ENCODE measurements at regions not wholly inside any gene's neighbourhood (a gene's known extent, or its start where the extent isn't known, plus 50 kb on each side); places are given as distances from the start of the nearest gene placed in this dataset.
A peak's percentile ranks its signal among the peaks of the same experiment; 100 is the strongest.

- Histone ChIP-seq H3K9me3 (ENCODE audit: control insufficient read depth, insufficient read depth, low read length) (no peaks in the 10 kb centered on the region), H3K27ac (ENCODE audit: low read depth, low read length) (no peak overlapping the region), H3K4me3 (ENCODE audit: low read depth, low read length) (no peak overlapping the region), H3K27me3 (ENCODE audit: control insufficient read depth, insufficient read depth, low read length) (no peaks in the 10 kb centered on the region), H3K4me1 (ENCODE audit: control insufficient read depth, insufficient read depth, low read length) (no peaks in the 10 kb centered on the region), H3K36me3 (ENCODE audit: control insufficient read depth, insufficient read depth, low read length) (no peaks in the 10 kb centered on the region)
- DNase-seq (ENCODE audit: low read depth in 4 of 6, low spot score in 6 of 6): no peak
- WGBS (ENCODE audit: insufficient coverage): 68% methylated on average over 2 of the region's 3 CpGs
These were observed 297.0 kb upstream of the CLINT1 start for GRCh38 chr5:158155811-158156505.

- no peak overlapping the region for H3K4me3 ChIP-seq (ENCODE audit: low read depth, low read length)
- no peaks in the 10 kb centered on the region for H3K4me1 ChIP-seq (ENCODE audit: control insufficient read depth, insufficient read depth, low read length)
- H3K9me3 ChIP-seq (ENCODE audit: control insufficient read depth, insufficient read depth, low read length): no peaks in the 10 kb centered on the region
- DNase-seq (ENCODE audit: low read depth in 4 of 6, low spot score in 6 of 6): no peak
- 80% methylated on average over 1 of the region's 4 CpGs for WGBS (ENCODE audit: insufficient coverage)
- no peaks in the 10 kb centered on the region for H3K27me3 ChIP-seq (ENCODE audit: control insufficient read depth, insufficient read depth, low read length)
- no peaks in the 10 kb centered on the region for H3K36me3 ChIP-seq (ENCODE audit: control insufficient read depth, insufficient read depth, low read length)
- H3K27ac ChIP-seq (ENCODE audit: low read depth, low read length): no peak overlapping the region
These were observed 296.1 kb upstream of the CLINT1 start for GRCh38 chr5:158155067-158155466.

GRCh38 chr5:158154226-158155005 is 295.5 kb upstream of the CLINT1 start:
- 67% methylated on average over 1 of the region's 3 CpGs for WGBS (ENCODE audit: insufficient coverage)
- Histone ChIP-seq H3K36me3 (ENCODE audit: control insufficient read depth, insufficient read depth, low read length) (no peaks in the 10 kb centered on the region), H3K4me1 (ENCODE audit: control insufficient read depth, insufficient read depth, low read length) (no peaks in the 10 kb centered on the region), H3K27me3 (ENCODE audit: control insufficient read depth, insufficient read depth, low read length) (no peaks in the 10 kb centered on the region), H3K27ac (ENCODE audit: low read depth, low read length) (no peak overlapping the region), H3K9me3 (ENCODE audit: control insufficient read depth, insufficient read depth, low read length) (no peaks in the 10 kb centered on the region), H3K4me3 (ENCODE audit: low read depth, low read length) (no peak overlapping the region)
- DNase-seq (ENCODE audit: low read depth in 4 of 6, low spot score in 6 of 6): peak in 2 of 6 donors; percentile 17 to 43

- DNase-seq (ENCODE audit: low read depth in 4 of 6, low spot score in 6 of 6): no peak
- Histone ChIP-seq H3K4me3 (ENCODE audit: low read depth, low read length) (no peak overlapping the region), H3K27ac (ENCODE audit: low read depth, low read length) (no peak overlapping the region), H3K27me3 (ENCODE audit: control insufficient read depth, insufficient read depth, low read length) (no peaks in the 10 kb centered on the region), H3K9me3 (ENCODE audit: control insufficient read depth, insufficient read depth, low read length) (no peaks in the 10 kb centered on the region), H3K36me3 (ENCODE audit: control insufficient read depth, insufficient read depth, low read length) (no peaks in the 10 kb centered on the region), H3K4me1 (ENCODE audit: control insufficient read depth, insufficient read depth, low read length) (no peaks in the 10 kb centered on the region)
- WGBS (ENCODE audit: insufficient coverage): no CpG with 5 or more reads among the region's 3 CpGs
These were observed 294.6 kb upstream of the CLINT1 start for GRCh38 chr5:158153508-158153907.

GRCh38 chr5:158152136-158152535 is 293.2 kb upstream of the CLINT1 start:
- 86% methylated on average over 1 of the region's 3 CpGs for WGBS (ENCODE audit: insufficient coverage)

GRCh38 chr5:158147227-158147626 is 288.3 kb upstream of the CLINT1 start:
- Histone ChIP-seq H3K4me3 (ENCODE audit: low read depth, low read length) (no peak overlapping the region), H3K4me1 (ENCODE audit: control insufficient read depth, insufficient read depth, low read length) (no peaks in the 10 kb centered on the region), H3K36me3 (ENCODE audit: control insufficient read depth, insufficient read depth, low read length) (no peaks in the 10 kb centered on the region), H3K9me3 (ENCODE audit: control insufficient read depth, insufficient read depth, low read length) (no peaks in the 10 kb centered on the region), H3K27me3 (ENCODE audit: control insufficient read depth, insufficient read depth, low read length) (no peaks in the 10 kb centered on the region), H3K27ac (ENCODE audit: low read depth, low read length) (no peak overlapping the region)
- WGBS (ENCODE audit: insufficient coverage): no CpG with 5 or more reads among the region's 1 CpG
- no peak for DNase-seq (ENCODE audit: low read depth in 4 of 6, low spot score in 6 of 6)

More at GRCh38 chr5:158152136-158152535, 293.2 kb upstream of the CLINT1 start:
- Histone ChIP-seq H3K27ac (ENCODE audit: low read depth, low read length) (no peak overlapping the region), H3K4me3 (ENCODE audit: low read depth, low read length) (no peak overlapping the region), H3K9me3 (ENCODE audit: control insufficient read depth, insufficient read depth, low read length) (no peaks in the 10 kb centered on the region), H3K27me3 (ENCODE audit: control insufficient read depth, insufficient read depth, low read length) (no peaks in the 10 kb centered on the region), H3K36me3 (ENCODE audit: control insufficient read depth, insufficient read depth, low read length) (no peaks in the 10 kb centered on the region), H3K4me1 (ENCODE audit: control insufficient read depth, insufficient read depth, low read length) (no peaks in the 10 kb centered on the region)
- no peak for DNase-seq (ENCODE audit: low read depth in 4 of 6, low spot score in 6 of 6)

GRCh38 chr5:158145827-158146226 is 286.9 kb upstream of the CLINT1 start:
- 97% methylated on average over 3 of the region's 4 CpGs for WGBS (ENCODE audit: insufficient coverage)
- no peak for DNase-seq (ENCODE audit: low read depth in 4 of 6, low spot score in 6 of 6)
- H3K4me3 ChIP-seq (ENCODE audit: low read depth, low read length): no peak overlapping the region
- no peaks in the 10 kb centered on the region for H3K27me3 ChIP-seq (ENCODE audit: control insufficient read depth, insufficient read depth, low read length)
- H3K4me1 ChIP-seq (ENCODE audit: control insufficient read depth, insufficient read depth, low read length): no peaks in the 10 kb centered on the region
- no peaks in the 10 kb centered on the region for H3K36me3 ChIP-seq (ENCODE audit: control insufficient read depth, insufficient read depth, low read length)
- no peaks in the 10 kb centered on the region for H3K9me3 ChIP-seq (ENCODE audit: control insufficient read depth, insufficient read depth, low read length)
- no peak overlapping the region for H3K27ac ChIP-seq (ENCODE audit: low read depth, low read length)

- H3K36me3 ChIP-seq (ENCODE audit: control insufficient read depth, insufficient read depth, low read length): no peaks in the 10 kb centered on the region
- no peaks in the 10 kb centered on the region for H3K27me3 ChIP-seq (ENCODE audit: control insufficient read depth, insufficient read depth, low read length)
- peak in 2 of 6 donors; percentile 15 to 53 for DNase-seq (ENCODE audit: low read depth in 4 of 6, low spot score in 6 of 6)
- H3K9me3 ChIP-seq (ENCODE audit: control insufficient read depth, insufficient read depth, low read length): no peaks in the 10 kb centered on the region
- no peak overlapping the region for H3K27ac ChIP-seq (ENCODE audit: low read depth, low read length)
- no CpG with 5 or more reads among the region's 3 CpGs for WGBS (ENCODE audit: insufficient coverage)
- H3K4me1 ChIP-seq (ENCODE audit: control insufficient read depth, insufficient read depth, low read length): no peaks in the 10 kb centered on the region
- H3K4me3 ChIP-seq (ENCODE audit: low read depth, low read length): no peak overlapping the region
These were observed 284.1 kb upstream of the CLINT1 start for GRCh38 chr5:158143081-158143480.

- Histone ChIP-seq H3K9me3 (ENCODE audit: control insufficient read depth, insufficient read depth, low read length) (no peaks in the 10 kb centered on the region), H3K36me3 (ENCODE audit: control insufficient read depth, insufficient read depth, low read length) (no peaks in the 10 kb centered on the region), H3K4me3 (ENCODE audit: low read depth, low read length) (no peak overlapping the region), H3K4me1 (ENCODE audit: control insufficient read depth, insufficient read depth, low read length) (no peaks in the 10 kb centered on the region), H3K27me3 (ENCODE audit: control insufficient read depth, insufficient read depth, low read length) (no peaks in the 10 kb centered on the region), H3K27ac (ENCODE audit: low read depth, low read length) (no peak overlapping the region)
- no peak for DNase-seq (ENCODE audit: low read depth in 4 of 6, low spot score in 6 of 6)
- 93% methylated on average over 2 of the region's 3 CpGs for WGBS (ENCODE audit: insufficient coverage)
These were observed 283.2 kb upstream of the CLINT1 start for GRCh38 chr5:158142156-158142555.

Measured in spinal cord (tissue), 9 donors.